K562 (cell line): ENCODE measurements at regions not wholly inside any gene's neighbourhood (a gene's known extent, or its start where the extent isn't known, plus 50 kb on each side); places are given as distances from the start of the nearest gene placed in this dataset.

ENCODE experiments used
- ATAC-seq: fragments of 200-7000 bp; cut with Tn5 transposase; 3 replicates; pipeline ENCODE4 v1.9.1; 2020; ENCODE audit warnings: moderate library complexity
- BruUV-seq: library from RNA; stranded (reverse); fragments of 400-500 nt; replicated peaks from 2 replicates; lab custom pipeline; 2021; lab: Mats Ljungman, UMichigan
- CTCF ChIA-PET: fragments of 300-600 bp; formaldehyde crosslinking; extraction: SDS; loops from one replicate; lab custom pipeline; 2021; ENCODE audit warnings: low intra/inter-chr PET ratio; lab: Yijun Ruan, JAX
- POLR2A ChIA-PET: fragments of 300-600, 350-650 bp; sonication (Branson Sonifier 250); formaldehyde crosslinking; extraction: SDS; loops from one replicate; lab custom pipeline; 2021; ENCODE audit warnings: antibody characterized with exemption, inconsistent platforms; lab: Yijun Ruan, JAX
- DNase-seq, 4 experiments: peaks; one replicate each; pipeline versions ENCODE4 v3.0.0 to v3.0.0-alpha.2; 2011 to 2018; ENCODE audit warnings: low spot score in 3 of 4, mixed read lengths in 3 of 4; ENCODE audit errors: extremely low read depth in 1 of 4
- FAIRE-seq: peaks from 2 replicates; lab custom pipeline; 2011; peaks lifted over from hg19 to GRCh38; lab: Jason Lieb, UNC
- H2AFZ ChIP-seq: 2 replicates; pipeline ENCODE4 v1.6.0; 2011; ENCODE audit warnings: low read depth, low read length, control low read depth, inconsistent platforms
- H3K27ac ChIP-seq: fragments of 200-600 bp; 3 replicates; pipeline ENCODE4 v1.8.0; 2011; ENCODE audit warnings: low read depth, mild to moderate bottlenecking, control low read depth, inconsistent platforms, low read length, moderate library complexity, mixed read lengths; ENCODE audit errors: extremely low read depth
- H3K27me3 ChIP-seq, 2 experiments: fragments of 300-600 bp in 1 of 2; 2 replicates in 1 of 2; 3 replicates in 1 of 2; pipeline versions ENCODE4 v1.6.0 to v1.8.0; 2011; ENCODE audit warnings: inconsistent platforms in 2 of 2, low read length in 2 of 2, mild to moderate bottlenecking in 1 of 2, mixed read lengths in 1 of 2, moderate library complexity in 1 of 2; ENCODE audit not compliant: control insufficient read depth in 2 of 2, insufficient read depth in 2 of 2
- H3K36me3 ChIP-seq: fragments of 300-600 bp; 3 replicates; pipeline ENCODE4 v1.8.0; 2011; ENCODE audit warnings: mild to moderate bottlenecking, low read length, inconsistent platforms; ENCODE audit not compliant: control insufficient read depth, insufficient read depth
- H3K4me1 ChIP-seq, 2 experiments: fragments of 200-600 bp in 1 of 2; replicated peaks in 1 of 2; 2 replicates in 1 of 2; 3 replicates in 1 of 2; pipeline versions ENCODE4 v1.5.1 to v1.8.0; 2011; ENCODE audit warnings: inconsistent platforms in 2 of 2, low read length in 2 of 2, mild to moderate bottlenecking in 1 of 2, mixed read lengths in 1 of 2, moderate library complexity in 1 of 2; ENCODE audit not compliant: control insufficient read depth in 2 of 2, insufficient read depth in 2 of 2
- H3K4me2 ChIP-seq: 2 replicates; pipeline ENCODE4 v1.6.1; 2011; ENCODE audit warnings: low read length, control low read depth, inconsistent platforms, mixed read lengths; ENCODE audit not compliant: insufficient read depth
- H3K4me3 ChIP-seq: fragments of 200-600 bp; sonication (generic), shearing (Covaris generic); 2 replicates; pipeline ENCODE4 v1.5.1; 2016; ENCODE audit warnings: control low read depth, inconsistent platforms
- H3K79me2 ChIP-seq: fragments of 200-600 bp; 3 replicates; pipeline ENCODE4 v1.8.0; 2011; ENCODE audit warnings: low read length, inconsistent platforms; ENCODE audit not compliant: control insufficient read depth, insufficient read depth
- H3K9ac ChIP-seq, 2 experiments: 2 replicates each; pipeline versions ENCODE4 v1.6.0 to v1.6.1; 2011; ENCODE audit warnings: low read depth in 2 of 2, low read length in 2 of 2, control low read depth in 1 of 2, inconsistent platforms in 1 of 2, mild to moderate bottlenecking in 1 of 2, mixed read lengths in 1 of 2; ENCODE audit not compliant: insufficient read depth in 1 of 2
- H3K9me1 ChIP-seq: one replicate; pipeline ENCODE4 v1.6.0; 2011; ENCODE audit warnings: inconsistent platforms, mild to moderate bottlenecking, low read length, moderate library complexity; ENCODE audit not compliant: control insufficient read depth, insufficient read depth
- H3K9me3 ChIP-seq: replicated peaks from 2 replicates; pipeline ENCODE4 v1.5.1; 2011; ENCODE audit warnings: low read depth, low read length, inconsistent platforms; ENCODE audit not compliant: control insufficient read depth, insufficient read depth
- H4K20me1 ChIP-seq: replicated peaks from 2 replicates; pipeline ENCODE4 v1.6.1; 2011; ENCODE audit warnings: low read length, inconsistent platforms, mixed read lengths; ENCODE audit not compliant: control insufficient read depth, insufficient read depth
- HDAC6 ChIP-seq: IDR thresholded peaks from 2 replicates; pipeline ENCODE4 v1.6.1; 2012; ENCODE audit warnings: low read depth, mild to moderate bottlenecking, control low read depth, inconsistent platforms, low read length, moderate library complexity
- HMG20A ChIP-seq: fragments of 450-650 bp; formaldehyde crosslinking; conservative IDR thresholded peaks from 2 replicates; pipeline ENCODE4 v1.4.0; 2020; ENCODE audit warnings: mild to moderate bottlenecking, mixed read lengths
- KLF16 ChIP-seq: IDR thresholded peaks from 2 replicates; pipeline ENCODE4 v1.6.1; 2016; ENCODE audit warnings: antibody characterized with exemption
- POLR3G ChIP-seq: IDR thresholded peaks from 2 replicates; pipeline ENCODE4 v1.6.1; 2011; ENCODE audit not compliant: insufficient read length, insufficient replicate concordance; ENCODE audit errors: extremely low read depth
- SPI1 ChIP-seq: IDR thresholded peaks from 2 replicates; pipeline ENCODE4 v1.6.1; 2011; ENCODE audit warnings: low read depth, low read length, control low read depth, borderline replicate concordance
- TEAD4 ChIP-seq, 2 experiments: sonication (generic) in 1 of 2; formaldehyde crosslinking in 1 of 2; IDR thresholded peaks; 2 replicates each; pipeline versions ENCODE4 v1.6.1 to v1.8.0; 2012 to 2022; ENCODE audit warnings: borderline replicate concordance in 1 of 2, inconsistent platforms in 1 of 2, low read length in 1 of 2, mild to moderate bottlenecking in 1 of 2, missing genetic modification reagents in 1 of 2
- ZBTB34 ChIP-seq: fragments of 250-450 bp; sonication (Bioruptor Pico); IDR thresholded peaks from 2 replicates; pipeline ENCODE4 v1.8.0; 2021; ENCODE audit warnings: mild to moderate bottlenecking, moderate library complexity
- ZNF12 ChIP-seq: sonication (generic); formaldehyde crosslinking; IDR thresholded peaks from 2 replicates; pipeline ENCODE4 v1.4.0; 2020; ENCODE audit warnings: mild to moderate bottlenecking, missing genetic modification reagents
- ZNF384 ChIP-seq: IDR thresholded peaks from 2 replicates; pipeline ENCODE4 v1.6.1; 2012; ENCODE audit warnings: low read depth, low read length, improper control_type of control experiment
- WGBS: fragments of 100-300 bp; shearing (Covaris generic); methylation state at CpG from one replicate; pipeline ENCODE4 v1.1.6; 2016; ENCODE audit warnings: low coverage, mixed read lengths; ENCODE audit not compliant: insufficient coverage; ENCODE audit errors: missing lambda C conversion rate; 5-methylcytosine and 5-hydroxymethylcytosine counted together
- in situ Hi-C: fragments of 300-500 bp; cut with MboI; formaldehyde crosslinking; loops from 4 replicates; pipeline ENCODE4 v1.15.0; 2018; ENCODE audit warnings: inconsistent platforms, mixed read lengths
- intact Hi-C: fragments of 100-400 bp; cut with micrococcal nuclease; formaldehyde crosslinking; loops from 2 replicates; pipeline ENCODE4 v1.14.2; 2022
- TF ChIP-seq, protein P1 (sequence below): fragments of 450-650 bp; IDR thresholded peaks from 2 replicates; pipeline ENCODE4 v1.6.1; 2016; ENCODE audit warnings: low read depth
- TF ChIP-seq, protein P2 (sequence below): sonication (generic); formaldehyde crosslinking; IDR thresholded peaks from 2 replicates; pipeline ENCODE4 v1.9.0; 2022; ENCODE audit warnings: mild to moderate bottlenecking, missing genetic modification reagents
- TF ChIP-seq, protein P3 (sequence below), 2 experiments: fragments of 450-650 bp in 1 of 2; sonication (generic) in 1 of 2; formaldehyde crosslinking in 1 of 2; IDR thresholded peaks in 1 of 2; conservative IDR thresholded peaks in 1 of 2; 2 replicates each; pipeline versions ENCODE4 v1.6.1 to v1.8.1; 2016 to 2023; ENCODE audit warnings: mild to moderate bottlenecking in 2 of 2, moderate library complexity in 2 of 2, inconsistent platforms in 1 of 2, missing genetic modification reagents in 1 of 2

- Histone ChIP-seq H3K36me3 (no peaks in the 10 kb centered on the region), H2AFZ (no peak overlapping the region)
- no TSS peak for BruUV-seq
- TF ChIP-seq ZBTB34 (CRISPR knock-in tag) (no peak), KLF16 (no peak), POLR3G (no peak), TEAD4 (IDR thresholded peaks at IDR 0.05; ENCODE audit: low read length) (no peak), TEAD4 (CRISPR knock-in tag; IDR thresholded peaks at IDR 0.05; ENCODE audit: borderline replicate concordance) (no peak), HMG20A (CRISPR knock-in tag) (no peak), SPI1 (no peak), ZNF384 (no peak), HDAC6 (no peak), ZNF12 (no peak)
- TF ChIP-seq, protein P1, sequence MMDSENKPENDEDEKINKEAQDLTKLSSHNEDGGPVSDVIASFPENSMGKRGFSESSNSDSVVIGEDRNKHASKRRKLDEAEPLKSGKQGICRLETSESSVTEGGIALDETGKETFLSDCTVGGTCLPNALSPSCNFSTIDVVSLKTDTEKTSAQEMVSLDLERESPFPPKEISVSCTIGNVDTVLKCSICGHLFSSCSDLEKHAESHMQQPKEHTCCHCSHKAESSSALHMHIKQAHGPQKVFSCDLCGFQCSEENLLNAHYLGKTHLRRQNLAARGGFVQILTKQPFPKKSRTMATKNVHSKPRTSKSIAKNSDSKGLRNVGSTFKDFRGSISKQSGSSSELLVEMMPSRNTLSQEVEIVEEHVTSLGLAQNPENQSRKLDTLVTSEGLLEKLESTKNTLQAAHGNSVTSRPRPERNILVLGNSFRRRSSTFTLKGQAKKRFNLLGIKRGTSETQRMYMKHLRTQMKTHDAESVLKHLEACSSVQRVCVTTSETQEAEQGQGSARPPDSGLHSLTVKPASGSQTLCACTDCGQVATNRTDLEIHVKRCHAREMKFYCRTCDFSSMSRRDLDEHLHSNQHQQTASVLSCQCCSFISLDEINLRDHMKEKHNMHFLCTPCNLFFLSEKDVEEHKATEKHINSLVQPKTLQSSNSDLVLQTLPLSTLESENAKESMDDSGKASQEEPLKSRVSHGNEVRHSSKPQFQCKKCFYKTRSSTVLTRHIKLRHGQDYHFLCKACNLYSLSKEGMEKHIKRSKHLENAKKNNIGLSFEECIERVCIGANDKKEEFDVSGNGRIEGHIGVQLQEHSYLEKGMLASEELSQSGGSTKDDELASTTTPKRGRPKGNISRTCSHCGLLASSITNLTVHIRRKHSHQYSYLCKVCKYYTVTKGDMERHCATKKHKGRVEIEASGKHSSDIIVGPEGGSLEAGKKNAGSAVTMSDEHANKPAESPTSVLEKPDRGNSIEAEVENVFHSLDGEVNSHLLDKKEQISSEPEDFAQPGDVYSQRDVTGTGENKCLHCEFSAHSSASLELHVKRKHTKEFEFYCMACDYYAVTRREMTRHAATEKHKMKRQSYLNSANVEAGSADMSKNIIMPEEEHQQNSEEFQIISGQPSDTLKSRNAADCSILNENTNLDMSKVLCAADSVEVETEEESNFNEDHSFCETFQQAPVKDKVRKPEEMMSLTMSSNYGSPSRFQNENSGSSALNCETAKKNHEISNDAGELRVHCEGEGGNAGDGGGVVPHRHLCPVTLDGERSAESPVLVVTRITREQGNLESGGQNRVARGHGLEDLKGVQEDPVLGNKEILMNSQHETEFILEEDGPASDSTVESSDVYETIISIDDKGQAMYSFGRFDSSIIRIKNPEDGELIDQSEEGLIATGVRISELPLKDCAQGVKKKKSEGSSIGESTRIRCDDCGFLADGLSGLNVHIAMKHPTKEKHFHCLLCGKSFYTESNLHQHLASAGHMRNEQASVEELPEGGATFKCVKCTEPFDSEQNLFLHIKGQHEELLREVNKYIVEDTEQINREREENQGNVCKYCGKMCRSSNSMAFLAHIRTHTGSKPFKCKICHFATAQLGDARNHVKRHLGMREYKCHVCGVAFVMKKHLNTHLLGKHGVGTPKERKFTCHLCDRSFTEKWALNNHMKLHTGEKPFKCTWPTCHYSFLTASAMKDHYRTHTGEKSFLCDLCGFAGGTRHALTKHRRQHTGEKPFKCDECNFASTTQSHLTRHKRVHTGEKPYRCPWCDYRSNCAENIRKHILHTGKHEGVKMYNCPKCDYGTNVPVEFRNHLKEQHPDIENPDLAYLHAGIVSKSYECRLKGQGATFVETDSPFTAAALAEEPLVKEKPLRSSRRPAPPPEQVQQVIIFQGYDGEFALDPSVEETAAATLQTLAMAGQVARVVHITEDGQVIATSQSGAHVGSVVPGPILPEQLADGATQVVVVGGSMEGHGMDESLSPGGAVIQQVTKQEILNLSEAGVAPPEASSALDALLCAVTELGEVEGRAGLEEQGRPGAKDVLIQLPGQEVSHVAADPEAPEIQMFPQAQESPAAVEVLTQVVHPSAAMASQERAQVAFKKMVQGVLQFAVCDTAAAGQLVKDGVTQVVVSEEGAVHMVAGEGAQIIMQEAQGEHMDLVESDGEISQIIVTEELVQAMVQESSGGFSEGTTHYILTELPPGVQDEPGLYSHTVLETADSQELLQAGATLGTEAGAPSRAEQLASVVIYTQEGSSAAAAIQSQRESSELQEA = no peak
- TF ChIP-seq, protein P2, sequence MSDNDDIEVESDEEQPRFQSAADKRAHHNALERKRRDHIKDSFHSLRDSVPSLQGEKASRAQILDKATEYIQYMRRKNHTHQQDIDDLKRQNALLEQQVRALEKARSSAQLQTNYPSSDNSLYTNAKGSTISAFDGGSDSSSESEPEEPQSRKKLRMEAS (CRISPR knock-in tag) = no peak
- TF ChIP-seq, protein P3, sequence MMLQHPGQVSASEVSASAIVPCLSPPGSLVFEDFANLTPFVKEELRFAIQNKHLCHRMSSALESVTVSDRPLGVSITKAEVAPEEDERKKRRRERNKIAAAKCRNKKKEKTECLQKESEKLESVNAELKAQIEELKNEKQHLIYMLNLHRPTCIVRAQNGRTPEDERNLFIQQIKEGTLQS (IDR thresholded peaks at IDR 0.05) = no peak
- TF ChIP-seq, protein P3 (CRISPR knock-in tag; conservative IDR thresholded peaks at IDR 0.05) = no peak
These were observed 1113.5 kb upstream of the AUTS2 start for GRCh38 chr7:68484731-68485130.

More at GRCh38 chr7:68484731-68485130, 1113.5 kb upstream of the AUTS2 start:
- Histone ChIP-seq H3K4me3 (no peak overlapping the region), H3K9ac (no peak overlapping the region), H3K27me3 (no peaks in the 10 kb centered on the region), H3K9me3 (no peaks in the 10 kb centered on the region), H3K4me2 (no peak overlapping the region), H3K27ac (no peak overlapping the region), H3K4me1 (no peaks in the 10 kb centered on the region), H4K20me1 (no peaks in the 10 kb centered on the region), H3K9me1 (no peaks in the 10 kb centered on the region), H3K79me2 (no peaks in the 10 kb centered on the region)
- ChIA-PET CTCF (no interaction called here), POLR2A (no interaction called here)
- FAIRE-seq = no peak
- no peak for ATAC-seq
- DNase-seq = no peak
- intact Hi-C loops = no loop called here
- in situ Hi-C loops = no loop called here
- WGBS = 3% methylated on average over 6 of the region's 6 CpGs
